Anterior cingulate cortex (tissue), 58 donors: ENCODE measurements at regions not wholly inside any gene's neighbourhood (a gene's known extent, or its start where the extent isn't known, plus 50 kb on each side); places are given as distances from the start of the nearest gene placed in this dataset.
A peak's percentile ranks its signal among the peaks of the same experiment; 100 is the strongest.

Source experiments
- DNase-seq, 58 donors: peaks; one replicate each; lab custom pipeline; 2025; lab: John Stamatoyannopoulos, UW

DNA sequence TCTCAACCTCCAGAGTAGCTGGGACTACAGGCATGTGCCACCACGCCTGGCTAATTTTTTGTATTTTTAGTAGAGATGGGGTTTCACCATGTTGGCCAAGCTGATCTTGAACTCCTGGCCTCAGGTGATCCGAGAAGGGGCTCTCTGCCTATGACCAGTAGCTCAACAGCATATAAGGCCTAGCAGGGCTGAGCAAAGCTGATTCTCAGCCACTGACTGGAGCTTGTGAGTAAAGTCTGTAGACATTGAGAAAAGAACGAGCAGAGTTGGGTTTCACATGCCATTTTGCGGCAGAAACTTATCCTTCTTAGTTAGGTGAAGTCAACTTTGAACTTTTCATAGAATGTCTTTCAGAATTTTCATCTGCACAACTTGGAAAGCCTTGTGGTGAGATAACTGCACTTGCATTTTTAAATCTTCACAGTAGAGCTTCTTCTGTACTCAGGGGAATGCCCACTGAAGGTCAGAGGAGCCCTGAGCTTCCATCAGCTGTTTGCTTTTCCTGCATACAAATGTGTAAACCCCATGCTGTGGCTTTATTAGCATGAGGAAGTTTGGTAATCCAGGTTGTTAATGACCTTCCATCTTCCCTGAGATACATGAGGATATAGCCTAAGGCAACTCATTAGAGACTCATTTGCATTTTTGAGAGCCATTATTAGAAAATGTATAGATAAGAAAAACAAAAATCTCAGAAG lies 602.4 kb downstream of the METTL4 start:
- DNase-seq: no peak

DNA sequence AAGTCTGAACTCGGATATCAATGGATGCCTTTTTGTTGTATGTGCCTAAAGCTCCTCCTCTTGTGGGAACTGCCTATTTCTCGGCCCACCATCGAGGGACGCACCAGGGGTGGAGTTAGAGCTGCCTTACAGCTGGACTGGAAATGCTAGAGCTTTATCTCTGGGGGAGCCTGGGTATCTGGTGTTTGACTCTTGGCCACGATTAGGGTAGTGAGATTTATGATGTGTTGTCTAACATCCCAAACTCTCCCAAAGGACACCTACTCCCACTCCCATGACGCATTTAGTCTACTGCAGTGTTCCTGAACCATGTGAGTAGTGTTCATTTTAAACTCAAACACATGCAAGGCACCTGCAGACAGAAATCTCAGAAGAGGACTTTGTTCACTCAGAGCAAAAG lies 594.8 kb downstream of the METTL4 start:
- DNase-seq: no peak

DNA sequence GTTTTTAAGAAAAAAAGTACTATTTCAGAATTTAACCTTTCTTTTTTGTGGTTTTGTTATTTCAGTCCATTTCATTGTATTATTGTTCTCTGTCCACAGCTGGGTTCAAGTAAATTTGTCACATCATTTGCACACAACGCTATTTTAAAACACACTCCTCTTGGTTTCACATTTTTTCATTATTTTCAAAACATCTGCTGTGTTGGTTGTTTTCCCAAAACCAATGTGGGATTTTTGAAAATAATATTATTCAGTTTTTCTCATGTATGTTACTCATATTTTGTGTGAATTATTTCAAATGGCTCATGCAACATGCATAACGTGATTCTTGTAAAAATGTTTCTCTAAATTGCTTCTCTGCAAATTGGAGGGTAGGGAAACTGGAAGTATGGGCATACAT lies 589.2 kb downstream of the METTL4 start:
- DNase-seq: no peak

DNA sequence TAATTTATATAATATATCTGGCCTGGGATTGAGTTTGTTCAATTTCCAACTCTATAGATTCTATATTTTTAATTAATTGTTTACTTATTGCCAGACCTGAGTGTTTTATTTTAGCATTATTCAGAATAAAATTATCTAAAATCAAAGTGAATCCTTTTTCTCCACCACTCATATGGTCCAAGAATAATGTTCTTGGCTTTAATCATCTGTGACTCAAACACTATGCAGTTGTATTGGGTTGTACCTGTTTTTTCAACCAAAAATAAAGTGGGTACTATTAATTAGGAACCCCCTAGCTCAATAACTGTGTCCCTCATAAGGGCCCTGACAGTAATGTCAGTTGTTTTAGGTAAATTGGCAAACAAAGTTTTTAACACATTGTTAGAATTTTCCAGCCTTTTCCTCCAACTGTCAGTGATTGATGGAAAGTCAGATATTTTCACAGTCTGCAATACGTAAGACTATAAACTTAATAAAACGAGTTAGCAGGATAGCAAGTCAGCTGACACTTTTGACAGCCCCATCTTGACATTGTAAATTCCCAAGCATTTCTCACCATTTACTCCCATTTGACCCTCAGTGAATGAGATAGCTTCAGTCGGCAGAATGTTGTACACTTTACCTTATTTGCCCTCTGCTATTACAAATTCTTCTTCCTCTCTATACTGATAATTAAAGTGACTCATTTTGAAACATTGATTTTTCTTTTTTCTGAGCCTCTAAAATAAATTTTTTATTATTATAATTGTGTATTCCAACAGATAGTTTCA lies 587.4 kb downstream of the METTL4 start:
- DNase-seq: no peak

DNA sequence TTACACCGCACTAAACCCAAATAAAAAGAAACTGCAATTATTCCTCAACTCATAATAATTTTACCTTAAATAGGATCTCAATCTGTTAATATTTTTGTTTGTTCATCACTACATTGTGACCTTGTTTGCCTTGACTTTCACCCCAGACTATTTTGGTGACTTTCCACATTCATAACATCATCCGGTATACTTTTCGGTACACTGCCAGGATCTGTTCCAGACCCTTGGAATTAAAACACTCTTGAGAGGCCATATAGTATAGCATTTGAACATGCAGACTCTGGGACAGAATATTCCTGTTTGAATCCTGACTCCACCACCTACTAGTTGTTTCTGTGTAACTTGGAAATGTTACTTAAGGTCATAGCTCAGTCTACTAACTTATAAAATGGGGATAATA lies 577.4 kb downstream of the METTL4 start:
- no peak for DNase-seq

DNA sequence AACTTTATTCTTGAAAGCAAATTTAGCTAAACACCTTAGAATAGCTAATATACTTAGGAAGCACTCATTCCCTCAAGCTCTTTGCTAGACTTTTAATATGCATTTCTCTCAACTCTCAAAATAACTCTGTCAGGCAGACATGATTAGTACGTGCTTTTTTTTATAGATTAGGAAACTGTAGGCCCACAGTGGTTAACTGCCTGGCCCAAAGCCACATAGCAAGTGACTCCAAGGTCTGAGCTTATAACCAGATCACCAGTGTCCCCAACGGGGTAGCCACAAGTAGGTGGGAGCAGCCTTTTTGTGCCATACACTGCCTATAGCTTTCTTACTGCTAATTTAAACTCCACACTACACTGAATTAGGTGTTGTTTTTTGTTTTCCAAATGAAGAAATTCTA lies 576.8 kb downstream of the METTL4 start:
- DNase-seq: no peak

DNA sequence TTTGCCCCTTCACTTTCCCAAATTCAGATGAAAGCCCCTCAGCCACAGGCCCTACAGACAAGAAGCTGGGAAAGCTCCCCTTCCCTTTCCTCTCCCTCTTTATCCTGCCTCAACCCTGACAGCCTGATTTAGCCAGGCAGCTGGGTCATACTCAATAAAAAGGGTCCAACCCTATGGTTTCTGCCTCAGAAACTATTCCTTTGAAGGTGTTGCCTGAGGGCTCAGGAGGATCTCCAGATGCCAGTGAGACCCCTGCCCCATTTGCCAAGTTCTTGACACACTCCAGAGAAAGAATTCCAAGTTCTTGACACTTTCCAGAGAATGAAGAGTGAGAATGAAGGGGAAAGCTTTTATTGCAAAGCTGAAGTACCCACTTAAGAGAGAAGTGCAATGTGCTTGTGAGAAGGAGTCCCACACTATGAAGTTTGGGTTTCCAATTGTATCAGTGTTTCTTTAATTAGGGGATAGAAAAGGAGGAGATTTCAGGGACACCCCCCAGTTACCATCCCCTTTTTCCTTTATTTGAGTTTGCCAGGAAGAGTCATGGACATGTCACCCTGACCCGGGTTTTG lies 576.2 kb downstream of the METTL4 start:
- no peak for DNase-seq

DNA sequence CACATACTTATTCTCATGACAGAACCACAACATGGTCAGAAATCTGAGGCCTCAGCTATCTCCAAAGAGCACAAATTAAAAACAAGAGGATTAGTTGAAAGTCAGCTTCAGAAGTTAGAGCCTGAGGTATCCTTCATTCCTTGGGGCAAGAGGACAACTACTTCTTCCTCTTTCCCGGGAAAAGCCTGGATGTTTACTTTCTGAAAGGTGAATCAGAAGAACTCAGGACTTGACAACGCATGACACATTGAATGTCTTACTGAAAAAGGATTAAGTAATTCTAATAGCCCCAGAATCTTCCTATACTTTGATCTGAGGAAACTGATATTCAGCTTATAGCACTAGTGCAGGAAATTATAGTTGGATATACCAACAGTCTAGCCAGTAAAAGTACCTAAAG lies 573.2 kb downstream of the METTL4 start:
- DNase-seq: no peak

DNA sequence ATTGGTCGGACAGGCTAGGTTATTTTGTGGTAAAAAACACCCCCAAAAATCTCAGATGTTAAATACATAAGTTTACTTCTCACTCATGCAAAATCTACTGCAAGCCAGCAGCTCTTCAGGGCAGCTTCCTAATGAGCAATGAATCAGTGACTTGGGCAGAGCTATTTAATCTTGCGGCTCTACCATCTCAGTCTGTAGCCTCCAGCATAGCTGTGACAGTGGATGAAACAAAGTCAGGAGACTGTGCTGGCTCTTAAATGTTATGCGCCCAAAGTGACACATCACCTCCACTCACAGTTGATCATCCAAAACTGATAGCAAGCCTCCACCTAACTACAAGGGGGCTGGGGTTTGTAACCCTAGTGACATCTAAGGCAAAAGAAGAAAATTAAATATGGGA lies 571.9 kb downstream of the METTL4 start:
- no peak for DNase-seq

DNA sequence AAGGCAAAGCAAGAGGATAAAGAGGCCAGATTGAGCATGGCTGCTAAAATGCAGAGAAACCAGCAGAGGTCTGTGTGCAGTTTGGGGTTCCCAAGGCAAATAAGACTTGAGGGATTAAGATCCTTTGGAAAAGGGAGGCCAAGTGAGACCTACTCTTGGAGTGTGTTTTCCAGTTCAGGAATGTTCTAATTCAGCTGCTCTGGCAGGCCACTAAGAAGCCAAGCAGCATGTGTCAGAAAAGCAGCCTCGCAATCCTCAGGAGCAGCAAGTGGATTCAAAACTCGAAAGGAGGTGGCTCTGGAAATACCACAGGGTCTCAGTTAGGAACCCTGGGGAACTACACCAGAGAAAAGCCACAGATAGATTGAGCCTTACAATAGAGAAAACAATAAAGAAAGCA lies 569.2 kb downstream of the METTL4 start:
- DNase-seq: no peak

DNA sequence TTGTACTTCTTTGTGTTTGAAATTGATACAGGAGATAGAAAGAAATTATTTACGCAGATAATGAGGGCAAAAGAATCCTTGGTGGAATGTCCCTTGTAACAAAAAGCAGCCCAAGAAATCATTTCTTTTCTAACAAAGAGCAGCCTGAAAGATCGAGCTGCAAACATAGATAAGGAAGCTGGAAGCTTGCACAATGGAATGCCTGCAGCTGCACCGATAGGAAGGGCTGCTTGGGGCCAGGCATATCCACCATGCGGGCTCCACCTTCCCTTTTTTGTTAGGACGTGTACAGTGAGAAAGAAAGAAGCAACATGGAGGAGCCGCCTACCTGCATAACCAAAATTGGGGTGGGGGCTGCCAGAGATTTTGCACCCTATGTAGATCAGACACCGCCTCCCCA lies 568.7 kb downstream of the METTL4 start:
- DNase-seq: no peak

DNA sequence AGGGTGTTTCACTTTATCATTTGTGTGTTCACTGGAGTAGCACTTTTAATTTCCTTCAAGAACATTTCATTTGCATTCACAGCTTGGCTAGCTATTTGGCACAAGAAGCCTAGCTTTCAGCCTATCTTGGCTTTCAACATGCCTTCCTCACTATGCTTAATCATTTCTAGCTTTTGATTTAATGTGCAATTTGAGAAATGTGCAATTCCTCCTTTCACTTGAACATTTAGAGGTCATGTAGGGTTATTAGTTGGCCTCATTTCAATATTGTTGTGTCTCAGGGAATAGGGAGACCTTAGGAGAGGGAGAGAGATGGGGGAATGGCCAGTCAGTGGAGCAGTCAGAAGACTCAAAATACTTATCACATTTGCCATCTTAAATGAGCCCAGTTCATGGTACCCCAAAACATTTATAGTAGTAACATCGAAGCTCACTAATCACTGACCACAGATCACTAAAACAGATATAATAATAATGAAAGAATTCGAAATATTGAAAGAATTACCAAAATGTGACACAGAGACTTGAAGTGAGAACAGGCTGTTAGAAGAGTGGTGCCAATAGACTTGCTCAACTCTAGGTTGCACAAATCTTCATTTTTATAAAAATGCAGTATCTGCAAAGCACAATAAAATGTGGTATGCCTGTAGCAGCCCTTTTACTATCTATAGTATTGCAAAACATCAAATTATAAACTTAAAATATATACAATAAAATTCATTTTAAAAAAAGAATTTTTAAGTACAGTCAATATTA lies 561.2 kb downstream of the METTL4 start:
- DNase-seq: peak in 1 of 58 donors; percentile 2

DNA sequence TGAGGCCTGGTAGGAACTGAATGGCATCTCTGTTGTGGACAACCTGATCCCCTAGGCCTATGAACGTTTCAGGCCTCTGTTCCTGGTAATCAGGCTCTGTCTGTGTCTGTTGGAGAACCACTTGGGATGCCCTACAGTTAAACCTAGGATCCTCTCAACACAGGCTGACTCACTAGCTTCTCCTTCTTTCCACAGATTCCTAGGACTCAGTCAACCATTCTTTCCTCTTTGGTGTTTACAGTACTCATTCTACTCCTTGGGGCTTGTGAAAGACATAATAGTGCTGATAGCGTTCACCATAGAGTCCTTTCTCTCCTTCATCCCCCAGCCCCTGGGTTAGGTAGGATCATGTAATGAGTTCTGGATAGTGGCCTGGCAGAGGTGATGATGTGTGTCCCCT lies 544.3 kb downstream of the METTL4 start:
- DNase-seq: no peak

DNA sequence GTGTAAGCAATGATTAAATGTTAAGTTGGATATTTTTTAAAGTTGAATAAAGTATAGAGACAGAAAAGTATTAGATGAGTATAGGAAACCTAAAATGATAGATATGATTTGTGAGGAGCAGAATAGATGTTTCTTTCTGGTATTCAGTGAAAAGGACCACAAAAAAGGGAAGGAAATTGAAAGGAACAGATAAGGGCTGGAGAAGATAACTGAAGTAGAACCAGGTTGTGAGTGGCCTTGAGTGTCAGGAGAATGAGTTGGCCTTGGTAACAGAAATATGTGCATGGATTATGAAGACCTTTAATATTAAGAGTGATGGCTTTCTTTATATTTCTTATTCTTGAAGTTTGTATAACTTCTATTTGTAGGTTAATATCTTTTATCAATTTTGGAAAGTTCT lies 543.5 kb downstream of the METTL4 start:
- no peak for DNase-seq

DNA sequence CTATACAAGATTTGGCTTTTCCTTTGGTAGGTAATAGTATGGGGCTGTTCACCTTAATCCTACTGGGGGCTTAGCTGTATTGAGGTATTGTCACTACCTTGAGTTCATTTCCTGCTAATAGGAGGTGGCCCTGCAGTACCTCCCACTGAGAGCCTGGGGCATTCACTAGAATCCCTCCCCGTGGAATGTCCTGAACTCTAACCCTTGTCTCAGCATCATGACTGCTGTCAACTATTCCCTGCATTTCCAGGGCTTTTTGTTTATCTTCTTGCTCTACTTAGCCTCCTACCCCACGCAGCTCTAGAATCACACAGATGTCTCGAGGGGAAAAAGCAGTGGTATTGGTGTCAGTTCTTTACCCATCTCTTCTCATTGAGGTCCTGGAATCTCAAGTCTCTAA lies 542.3 kb downstream of the METTL4 start:
- DNase-seq: no peak

DNA sequence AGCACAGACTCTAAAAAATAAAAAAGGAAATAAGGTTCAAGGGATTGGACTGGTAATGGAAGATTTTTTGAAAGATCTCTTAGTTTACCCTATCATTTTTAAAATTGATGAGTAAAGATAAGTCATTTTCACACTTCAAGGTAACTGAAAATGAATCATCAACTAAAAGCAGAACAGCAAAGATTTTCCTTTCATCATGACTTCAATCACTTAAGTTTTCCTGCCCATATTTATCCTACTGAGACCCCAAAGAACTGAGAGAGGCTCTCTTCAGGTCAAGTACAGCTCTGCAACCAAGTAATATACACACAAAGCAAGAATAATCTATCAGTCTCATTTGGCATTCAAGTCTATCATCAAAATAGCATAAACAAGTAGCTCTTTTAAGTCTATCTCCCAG lies 540.7 kb downstream of the METTL4 start:
- DNase-seq: no peak

DNA sequence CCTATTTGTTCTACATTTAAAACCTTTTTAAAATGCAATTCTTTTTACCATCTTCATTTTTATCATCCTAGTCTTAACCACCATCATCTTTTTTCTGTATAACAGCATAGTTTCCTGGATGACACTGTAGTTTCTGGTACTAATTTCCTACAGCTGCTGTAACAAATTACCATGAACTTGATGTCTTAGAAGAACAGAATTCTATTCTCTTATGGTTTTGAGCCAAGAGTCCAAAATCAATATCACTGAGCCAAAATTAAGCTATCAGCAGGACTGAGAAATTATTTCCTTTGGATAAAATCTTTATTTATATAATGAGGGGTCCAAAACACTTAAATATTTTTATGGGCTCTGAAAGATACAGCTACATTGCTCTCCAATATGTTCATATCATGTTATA lies 539.3 kb downstream of the METTL4 start:
- no peak for DNase-seq

DNA sequence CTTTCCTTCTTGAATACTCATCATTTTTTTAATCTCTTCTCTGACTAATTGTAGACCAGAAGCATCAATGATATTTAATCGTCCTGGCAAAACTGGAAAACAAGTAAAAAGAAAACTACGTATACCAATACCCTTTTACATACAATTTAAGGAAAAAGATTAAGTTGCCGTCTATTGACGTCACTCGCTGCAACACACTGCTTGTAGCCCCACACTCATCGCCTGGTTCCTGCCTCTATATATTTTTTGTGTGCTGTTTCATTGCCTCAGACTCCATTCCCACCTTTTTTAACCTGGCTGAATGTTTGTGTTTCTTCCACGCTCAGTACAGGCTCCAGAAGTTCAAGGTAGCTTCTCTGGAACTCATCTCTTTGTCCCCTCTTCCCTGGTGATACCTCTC lies 536.2 kb downstream of the METTL4 start:
- DNase-seq: no peak

DNA sequence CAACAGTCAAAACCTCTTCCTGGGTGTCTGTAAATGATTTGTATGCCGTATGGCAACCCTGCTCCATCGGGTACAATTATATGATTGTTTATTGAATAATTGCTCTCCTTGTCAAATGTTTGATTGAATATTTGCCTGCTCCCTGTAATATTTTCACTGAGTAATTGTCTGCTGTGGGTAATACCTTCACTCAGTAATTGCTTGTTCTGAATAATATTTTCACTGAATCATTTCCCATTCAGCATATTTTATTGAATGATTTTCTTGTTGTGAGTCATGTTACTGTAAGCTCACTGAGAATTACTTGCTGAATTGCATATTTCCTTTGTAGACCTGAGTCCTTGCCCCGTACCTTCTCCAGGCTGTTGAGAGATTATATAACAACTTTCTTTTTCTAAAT lies 535.2 kb downstream of the METTL4 start:
- no peak for DNase-seq

DNA sequence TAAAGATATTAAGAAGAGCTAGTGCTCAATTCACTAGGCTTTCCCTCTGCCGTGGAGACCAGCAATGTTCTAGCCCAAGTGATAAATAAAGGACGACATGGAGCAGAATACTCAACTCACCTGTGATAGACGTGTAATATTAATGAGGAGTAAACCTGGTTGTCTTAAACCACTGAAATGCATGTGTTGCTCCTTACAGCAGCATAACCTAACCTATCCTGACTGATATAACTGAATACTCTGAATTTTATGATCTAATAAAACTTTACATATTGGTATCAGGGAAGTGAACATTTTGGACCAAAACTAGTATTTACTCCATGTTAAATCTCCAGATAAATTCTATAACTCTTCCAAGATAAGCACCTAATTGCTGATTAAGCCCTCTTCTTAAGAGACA lies 531.0 kb downstream of the METTL4 start:
- no peak for DNase-seq

DNA sequence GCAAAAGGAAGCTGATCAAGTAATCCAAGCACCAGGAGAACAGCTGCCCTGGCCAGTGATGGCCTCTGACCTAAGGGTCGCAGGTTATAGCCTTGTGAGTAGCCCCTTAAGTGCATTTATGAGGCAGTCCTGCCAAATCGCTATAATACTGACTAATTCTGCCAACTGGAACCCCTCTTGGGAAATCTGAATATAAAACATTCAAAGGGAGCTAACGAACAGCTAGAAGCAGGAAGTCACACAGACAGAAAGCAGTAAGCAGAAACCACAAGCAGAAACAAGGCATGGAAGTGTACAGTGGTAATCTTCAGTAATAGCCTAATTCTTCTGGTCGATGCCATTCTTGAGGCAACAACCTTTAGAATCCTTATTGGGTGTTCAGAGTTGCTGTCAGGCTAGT lies 521.3 kb downstream of the METTL4 start:
- DNase-seq: no peak
